Pulmonary artery endothelial cell (primary cell): ENCODE measurements at regions not wholly inside any gene's neighbourhood (a gene's known extent, or its start where the extent isn't known, plus 50 kb on each side); places are given as distances from the start of the nearest gene placed in this dataset.
"Not testable (repeated sequence)": the region's sequence is repeated elsewhere in the genome, so short reads cannot be mapped to it uniquely, and the experiment has no call there.

Experiments used
- DNase-seq: peaks from one replicate; pipeline ENCODE4 v3.0.0-alpha.2; 2011; ENCODE audit warnings: low read depth, low spot score

DNA sequence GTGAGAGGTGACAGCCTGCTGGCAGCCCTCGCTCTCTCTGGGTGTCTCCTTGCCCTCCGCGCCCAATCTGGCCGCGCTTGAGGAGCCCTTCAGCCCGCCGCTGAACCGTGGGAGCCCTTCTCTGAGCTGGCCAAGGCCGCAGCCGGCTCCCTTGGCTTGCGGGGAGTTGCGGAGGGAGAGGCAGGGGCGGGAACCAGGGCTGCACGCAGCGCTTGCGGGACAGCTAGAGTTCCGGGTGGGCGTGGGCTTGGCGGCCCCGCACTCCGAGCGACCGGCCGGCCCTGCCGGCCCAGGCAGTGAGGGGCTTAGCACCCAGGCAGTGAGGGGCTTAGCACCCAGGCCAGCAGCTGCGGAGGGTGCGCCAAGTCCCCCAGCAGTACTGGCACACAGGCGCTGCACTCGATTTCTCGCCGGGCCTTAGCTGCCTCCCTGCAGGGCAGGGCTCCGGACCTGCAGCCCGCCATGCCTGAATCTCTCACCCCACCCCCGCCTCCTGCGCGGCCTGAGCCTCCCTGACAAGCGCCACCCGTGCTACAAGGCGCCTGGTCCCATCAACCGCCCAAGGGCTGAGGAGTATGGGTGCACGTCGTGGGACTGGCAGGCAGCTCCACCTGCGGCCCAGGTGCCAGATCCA lies 1526.1 kb downstream of the FAM181B start:
- no peak for DNase-seq

DNA sequence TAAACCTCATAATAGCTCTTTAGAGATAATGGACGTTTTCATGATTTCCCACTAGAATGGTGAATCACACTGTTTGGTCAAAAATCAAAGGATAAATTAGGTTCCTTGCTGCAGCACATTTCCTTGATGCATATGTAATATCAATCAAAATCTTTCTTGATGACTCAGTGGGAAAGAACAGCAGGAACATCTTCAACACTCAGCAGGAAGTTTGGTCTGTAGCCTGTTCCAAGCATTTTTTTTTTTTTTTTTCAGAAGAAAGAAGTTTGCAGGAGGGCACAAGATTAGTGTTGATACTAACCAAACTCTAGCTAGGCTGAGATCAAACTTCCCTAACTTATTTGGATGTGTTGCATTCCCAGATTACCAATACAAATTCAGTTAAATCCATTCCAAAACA lies 1529.8 kb downstream of the FAM181B start:
- DNase-seq, result no peak

DNA sequence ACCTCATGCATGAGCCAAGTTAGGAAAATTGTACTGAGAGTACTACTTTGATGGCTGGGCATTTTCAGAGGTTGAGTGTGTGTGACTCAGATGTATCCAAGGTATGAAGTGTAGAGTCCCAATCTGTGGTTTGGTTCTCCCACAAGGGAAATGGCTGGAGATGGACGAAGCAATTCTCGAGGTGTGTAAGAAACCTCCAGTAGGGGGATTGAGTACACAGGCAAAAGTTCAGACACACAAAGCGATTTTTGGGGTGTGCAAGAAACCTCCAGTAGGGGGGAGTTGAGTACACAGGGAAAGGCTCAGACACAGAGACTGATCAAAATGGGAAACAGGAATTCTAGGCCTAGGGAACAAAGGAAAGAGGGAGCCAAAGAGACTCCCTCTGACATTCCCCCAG lies 1536.3 kb downstream of the FAM181B start:
- DNase-seq, result no peak

DNA sequence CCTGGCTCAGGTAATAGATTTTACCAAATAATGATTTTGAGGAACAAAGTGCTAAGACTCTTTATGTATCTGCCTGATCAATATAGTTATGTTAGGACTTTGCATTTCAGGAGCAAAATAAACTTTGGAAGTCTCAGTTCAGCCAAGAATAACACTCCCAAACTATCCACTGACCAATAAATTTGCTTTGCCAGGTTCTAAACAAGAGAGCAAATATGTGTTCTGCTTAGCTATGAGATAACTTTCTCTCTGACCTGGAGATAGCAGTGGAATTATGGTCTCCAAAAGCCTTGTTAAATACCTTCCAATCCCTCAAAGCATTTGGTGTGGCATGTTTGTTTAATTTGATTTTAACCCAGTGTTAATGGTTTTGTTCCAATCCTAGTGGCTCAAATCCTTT lies 1541.1 kb downstream of the FAM181B start:
- DNase-seq, result no peak

DNA sequence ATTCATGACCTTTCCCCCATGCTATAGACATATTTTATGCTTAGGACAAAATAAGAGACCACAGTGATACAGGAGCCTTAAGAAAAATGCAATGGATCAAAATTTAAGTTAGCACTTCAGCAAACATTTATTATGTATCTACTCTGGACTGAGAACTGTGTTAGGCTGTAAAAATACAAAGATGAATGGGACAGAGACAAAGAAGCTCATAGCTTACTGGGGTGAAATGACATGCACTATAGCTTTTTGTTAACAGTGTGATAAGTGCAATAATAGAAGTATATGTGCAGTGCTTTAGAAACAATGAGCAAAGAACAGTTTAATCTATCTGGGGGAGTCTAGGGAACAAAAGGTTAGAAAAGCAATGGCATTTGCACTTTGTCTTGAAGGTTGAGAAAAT lies 1543.1 kb downstream of the FAM181B start:
- no peak for DNase-seq

DNA sequence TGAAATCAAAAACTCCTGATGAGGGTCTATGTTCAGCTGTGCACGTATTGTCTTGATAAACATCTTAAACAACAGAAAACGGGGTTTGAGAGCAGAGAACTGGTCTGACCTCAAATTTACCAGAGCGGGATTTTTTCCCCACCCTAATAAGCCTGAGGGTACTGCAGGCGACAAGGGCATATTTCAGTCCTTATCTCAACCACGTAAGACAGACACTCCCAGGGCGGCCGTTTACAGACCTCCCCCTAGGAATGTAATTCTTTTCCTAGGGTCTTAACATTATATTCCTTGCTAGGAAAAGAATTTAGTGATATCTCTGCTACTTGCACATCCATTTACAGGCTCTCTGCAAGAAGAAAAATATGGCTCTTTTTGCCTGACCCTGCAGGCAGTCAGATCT lies 1546.6 kb downstream of the FAM181B start:
- DNase-seq, result not testable (repeated sequence)

DNA sequence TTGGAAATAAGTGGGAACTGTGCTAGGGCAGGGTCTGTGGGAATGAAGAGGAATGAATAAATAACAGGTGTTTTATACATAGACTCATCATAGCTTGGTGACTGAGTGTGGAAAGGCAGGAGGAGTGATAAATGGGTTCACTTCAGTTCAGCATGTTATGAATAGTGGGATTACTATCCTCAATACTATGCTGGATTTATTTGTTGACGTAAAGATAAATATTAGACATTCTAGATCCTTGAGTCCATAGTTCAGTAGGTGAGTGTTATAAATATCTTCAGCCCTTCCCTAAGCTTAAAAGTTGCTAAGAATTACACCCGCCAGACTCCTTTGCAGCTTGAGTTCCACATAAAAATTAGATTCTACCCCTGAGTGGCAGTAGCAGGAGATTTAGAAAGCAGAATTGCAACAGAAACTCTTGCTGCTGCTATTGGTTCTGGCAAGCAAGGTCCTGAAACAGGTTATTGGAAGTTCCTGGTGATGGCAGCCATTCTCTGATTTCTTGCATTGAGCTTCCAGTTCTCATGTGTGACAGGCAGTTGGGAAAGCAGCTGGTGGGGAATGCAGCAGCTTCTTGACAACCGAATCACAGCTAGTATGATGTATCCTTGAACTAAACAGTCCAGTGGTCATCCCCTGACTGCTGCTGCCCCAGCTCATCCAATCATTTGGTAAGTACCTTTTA lies 1558.9 kb downstream of the FAM181B start:
- no peak for DNase-seq

DNA sequence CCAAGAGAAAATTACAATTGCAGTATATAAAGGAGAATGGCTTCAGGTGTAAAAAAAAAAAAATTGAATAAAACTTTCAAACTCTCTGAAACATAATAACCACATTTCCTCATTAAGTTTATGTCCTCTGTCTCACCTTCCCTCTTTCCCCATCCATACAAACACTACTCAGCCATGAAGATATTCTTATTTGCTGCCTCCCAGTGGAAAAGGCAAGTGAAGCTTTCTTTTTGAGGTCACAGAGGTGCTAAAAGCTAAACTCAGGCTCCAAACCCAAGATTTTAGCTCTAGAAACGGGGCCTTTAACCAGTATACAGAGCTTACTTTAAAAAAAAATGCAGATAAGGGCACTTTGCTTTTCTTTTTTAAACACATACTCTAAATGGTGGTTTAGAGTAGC lies 1568.5 kb downstream of the FAM181B start:
- DNase-seq, result no peak

DNA sequence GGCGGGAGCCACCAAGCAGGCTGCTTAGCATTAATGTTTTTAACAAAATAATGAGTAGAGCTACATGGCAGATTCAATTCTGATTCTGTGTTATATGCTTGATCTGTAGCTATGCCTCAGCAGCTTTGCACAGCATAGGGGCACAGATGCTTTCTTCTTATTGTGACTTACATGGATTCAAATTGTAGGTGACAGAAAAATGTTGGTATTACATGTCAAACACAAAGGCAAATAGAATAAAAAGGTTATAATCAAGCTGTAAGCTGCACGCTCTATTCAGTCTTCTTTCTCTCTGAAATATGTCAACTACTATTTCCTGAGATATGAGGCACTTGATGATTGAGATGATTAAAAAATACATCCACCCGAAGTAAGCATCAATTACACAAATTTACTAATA lies 1573.8 kb downstream of the FAM181B start:
- DNase-seq, result no peak

DNA sequence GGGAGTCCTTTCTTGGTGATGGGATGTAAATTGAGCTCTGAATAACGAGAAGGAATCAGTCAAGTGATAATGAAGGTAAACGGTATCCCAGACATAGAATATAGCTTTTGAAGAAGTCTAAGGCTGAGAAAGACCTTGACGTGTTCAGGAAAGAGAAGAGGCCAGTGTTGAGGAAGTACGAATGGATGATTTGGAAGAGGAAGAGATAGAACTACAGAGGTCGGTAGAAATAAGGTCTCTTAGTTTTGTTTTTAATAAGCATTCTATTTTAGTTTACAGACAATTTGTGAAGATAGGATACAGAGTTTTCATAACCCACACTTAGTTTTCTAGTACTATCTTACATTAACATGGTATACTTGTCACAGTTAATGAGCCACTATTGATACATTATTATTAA lies 1598.1 kb downstream of the FAM181B start:
- no peak for DNase-seq

DNA sequence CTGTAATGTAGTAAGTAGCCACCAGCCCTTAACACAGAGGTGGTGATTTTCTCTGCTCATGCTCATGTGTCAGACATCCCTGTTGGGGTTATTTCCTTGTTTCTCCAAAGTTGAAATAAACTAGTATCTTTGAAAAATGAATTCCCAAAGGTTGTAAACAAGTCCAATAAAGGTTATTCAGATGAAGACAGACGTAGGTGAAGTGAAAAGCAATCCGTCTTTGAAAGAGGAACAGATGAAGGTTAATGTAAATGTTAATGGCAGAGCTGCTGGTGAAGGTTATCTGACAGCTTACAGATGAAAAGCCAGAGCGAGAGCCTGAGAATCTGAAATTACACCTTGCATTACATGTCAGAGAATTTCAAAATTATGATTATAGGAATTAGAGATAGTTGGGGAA lies 1604.0 kb downstream of the FAM181B start:
- DNase-seq, result no peak

DNA sequence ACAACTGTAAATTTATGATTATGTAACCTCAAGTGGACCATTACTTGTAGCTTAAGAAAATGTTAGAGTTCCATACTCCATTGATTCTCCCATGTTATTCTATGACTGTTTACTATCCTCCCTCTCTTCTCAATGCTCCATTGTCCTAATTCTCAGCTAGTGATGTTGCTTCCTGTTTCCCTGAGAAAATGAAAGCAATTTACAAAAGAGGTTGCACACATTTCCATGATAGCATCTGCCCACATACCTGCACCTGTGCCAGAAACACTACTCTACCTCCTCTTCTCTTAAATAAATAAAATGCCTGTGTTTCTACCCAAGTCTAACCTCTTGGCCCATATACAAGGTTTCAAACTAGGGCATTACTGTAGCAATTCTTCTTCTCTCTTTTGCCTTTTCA lies 1620.9 kb downstream of the FAM181B start:
- no peak for DNase-seq

DNA sequence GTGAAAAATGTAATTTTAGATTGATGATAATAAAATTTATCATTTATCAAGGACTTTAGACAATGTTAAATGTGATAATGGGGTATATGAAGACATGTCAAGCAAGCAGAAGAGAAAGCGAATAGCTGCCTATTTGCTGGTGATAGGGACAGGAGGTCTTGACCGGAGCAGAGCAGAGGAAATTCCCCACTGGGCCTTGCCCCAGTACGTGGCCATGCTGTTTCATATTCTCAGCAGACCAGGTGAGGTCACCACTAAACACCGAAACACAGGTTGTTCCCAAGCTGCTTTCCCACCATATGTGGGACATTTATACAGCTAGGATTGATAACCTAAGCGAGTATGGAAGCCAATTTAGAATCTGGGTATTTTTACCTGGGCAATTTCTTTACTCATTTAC lies 1629.6 kb downstream of the FAM181B start:
- no peak for DNase-seq

DNA sequence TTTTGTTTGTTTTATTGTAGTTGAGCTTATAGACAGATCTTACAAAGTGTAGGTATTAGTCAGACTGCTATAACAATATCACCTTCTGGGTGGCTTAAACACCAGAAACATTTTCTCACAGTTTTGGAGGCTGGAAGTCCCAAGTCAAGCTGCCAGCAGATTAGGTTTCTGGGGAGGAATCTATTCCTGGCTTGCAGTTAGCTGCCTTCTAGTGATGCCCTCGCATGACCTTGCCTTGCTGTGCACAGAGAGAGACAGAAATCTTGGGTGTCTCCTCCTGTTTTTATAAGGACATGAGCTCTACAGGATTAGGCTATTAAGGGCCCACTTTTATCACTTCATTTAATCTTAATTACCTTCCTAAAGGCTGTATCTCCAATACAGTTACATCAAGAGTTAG lies 1635.2 kb downstream of the FAM181B start:
- no peak for DNase-seq

DNA sequence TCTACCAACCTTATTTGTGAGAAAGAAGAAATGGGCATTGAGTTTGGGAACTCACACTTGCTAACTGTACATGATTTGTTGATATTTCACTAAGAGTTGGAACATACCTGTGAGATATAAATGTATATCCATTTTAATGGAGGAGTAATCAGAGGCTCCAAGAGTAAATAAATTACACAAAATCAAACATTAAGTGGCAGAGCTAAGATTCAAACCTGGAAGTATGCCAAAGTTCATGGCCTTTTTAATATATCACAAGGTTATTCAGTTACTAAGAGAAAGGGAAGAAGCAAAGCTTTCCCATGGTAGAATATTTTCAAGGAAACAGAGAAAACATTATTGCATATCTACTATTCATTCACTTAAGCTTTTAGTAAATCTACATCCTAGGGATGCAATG lies 1641.1 kb downstream of the FAM181B start:
- DNase-seq, result no peak

DNA sequence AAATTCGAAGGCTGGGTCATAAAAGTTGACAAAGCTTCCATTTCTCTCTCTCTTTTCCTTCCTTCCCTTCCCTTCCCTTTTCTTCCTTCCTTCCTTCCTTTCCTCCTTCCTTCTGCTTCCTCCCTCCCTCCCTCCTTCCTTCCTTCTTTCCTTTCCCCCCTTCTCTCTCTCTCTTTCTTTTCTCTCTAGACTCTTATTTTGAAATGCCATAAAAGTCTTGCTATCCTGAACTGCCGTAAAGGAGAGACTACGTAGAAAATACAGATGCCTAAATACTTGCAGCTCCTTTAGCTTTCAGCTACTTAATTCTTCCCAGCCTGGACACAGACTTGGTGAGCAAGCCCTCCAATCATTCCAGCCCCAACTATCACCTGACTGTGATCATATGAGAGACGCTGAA lies 1644.4 kb downstream of the FAM181B start:
- DNase-seq, result no peak

DNA sequence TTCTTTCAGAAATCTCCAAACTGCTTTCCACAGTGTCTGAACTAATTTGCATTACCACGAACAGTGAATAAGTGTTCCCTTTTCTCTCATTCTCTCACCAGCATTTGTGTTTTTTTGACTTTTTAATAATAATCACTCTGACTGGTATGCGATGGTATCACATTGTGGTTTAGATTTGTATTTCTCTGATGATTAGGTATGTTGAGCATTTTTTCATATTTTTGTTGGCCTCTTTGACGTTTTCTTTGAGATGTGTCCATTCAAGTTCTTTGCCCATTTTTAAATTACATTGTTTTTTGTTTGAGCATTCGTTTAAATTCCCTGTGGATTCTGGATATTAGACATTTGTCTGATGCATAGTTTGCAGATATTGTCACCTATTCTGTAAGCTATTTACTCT lies 1639.6 kb upstream of the TENM4 start:
- DNase-seq, result no peak

DNA sequence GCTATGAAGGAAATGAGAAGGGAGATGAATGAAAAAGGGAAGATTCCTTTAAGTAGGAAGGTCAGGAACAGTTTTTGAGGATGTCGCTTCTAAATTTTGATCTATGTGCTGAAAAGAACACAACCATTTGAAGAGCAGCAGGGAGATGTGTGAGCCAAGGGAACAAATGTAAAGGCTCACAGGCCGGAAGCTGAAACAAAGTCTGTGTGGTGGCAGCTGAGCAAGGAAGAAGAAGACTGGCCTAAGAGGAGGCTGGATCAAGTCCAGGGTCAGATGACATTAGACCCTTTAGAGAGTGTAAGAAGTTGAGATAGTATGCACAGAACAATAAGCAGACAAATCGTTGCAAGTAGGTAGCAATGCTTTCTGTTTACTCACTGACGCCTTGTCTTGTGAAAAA lies 1631.4 kb upstream of the TENM4 start:
- no peak for DNase-seq

DNA sequence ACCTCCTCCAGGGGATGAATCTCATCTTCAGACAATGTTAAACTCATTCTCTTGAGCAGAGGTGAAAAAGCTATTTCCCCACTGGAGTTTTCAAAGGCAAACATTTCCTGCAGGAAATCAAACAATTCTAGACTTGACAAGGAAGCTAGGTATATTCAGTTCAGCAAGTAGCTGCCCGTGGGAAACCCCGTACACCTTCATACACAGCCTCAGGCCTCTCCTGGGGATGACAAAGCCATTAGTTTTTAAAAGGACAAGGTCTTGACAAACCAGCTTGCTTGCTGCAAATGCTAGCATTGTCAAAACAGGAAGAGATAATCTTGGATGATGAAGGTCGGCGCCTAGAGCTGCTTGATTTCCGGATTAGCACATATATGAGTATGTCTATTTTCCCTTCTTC lies 1630.8 kb upstream of the TENM4 start:
- DNase-seq, result no peak

DNA sequence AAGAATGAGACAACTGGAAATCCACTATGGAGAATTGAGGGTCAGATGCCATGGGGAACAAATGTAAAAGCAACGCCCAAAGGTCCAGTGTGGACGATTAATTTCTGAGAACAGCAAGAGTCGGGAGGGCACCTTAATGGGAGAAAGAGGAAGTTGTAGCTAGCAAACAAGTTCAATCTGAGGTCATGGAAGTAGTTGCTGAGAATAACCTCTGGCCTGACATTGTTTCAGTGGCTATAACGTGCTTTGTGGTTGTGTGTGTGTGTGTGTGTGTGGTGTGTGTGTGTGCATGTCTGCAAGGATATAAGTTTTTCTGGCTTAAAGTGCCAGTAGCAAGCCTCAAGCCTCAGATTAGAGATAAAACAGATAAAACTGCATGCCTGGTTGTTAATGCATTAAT lies 1630.1 kb upstream of the TENM4 start:
- DNase-seq, result no peak

DNA sequence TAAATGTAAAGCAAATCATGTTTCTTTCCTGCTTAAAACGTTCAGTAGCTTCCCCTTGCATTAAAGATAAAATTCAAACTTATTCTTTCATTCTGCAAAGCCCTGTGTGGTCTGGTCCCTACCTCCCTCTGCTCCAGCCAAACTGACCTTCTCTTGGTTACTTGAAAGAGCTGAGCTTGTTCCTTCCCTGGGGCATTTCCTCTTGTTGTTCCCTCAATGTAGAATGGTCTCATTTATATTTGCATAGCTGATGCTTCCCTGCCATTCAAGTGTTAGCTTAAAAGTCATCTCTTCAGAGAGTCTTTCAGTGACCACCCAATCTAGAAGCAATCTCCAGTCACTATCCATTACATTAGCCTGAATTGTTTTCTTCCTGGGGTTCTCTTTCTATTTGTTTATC lies 1618.5 kb upstream of the TENM4 start:
- DNase-seq, result no peak

DNA sequence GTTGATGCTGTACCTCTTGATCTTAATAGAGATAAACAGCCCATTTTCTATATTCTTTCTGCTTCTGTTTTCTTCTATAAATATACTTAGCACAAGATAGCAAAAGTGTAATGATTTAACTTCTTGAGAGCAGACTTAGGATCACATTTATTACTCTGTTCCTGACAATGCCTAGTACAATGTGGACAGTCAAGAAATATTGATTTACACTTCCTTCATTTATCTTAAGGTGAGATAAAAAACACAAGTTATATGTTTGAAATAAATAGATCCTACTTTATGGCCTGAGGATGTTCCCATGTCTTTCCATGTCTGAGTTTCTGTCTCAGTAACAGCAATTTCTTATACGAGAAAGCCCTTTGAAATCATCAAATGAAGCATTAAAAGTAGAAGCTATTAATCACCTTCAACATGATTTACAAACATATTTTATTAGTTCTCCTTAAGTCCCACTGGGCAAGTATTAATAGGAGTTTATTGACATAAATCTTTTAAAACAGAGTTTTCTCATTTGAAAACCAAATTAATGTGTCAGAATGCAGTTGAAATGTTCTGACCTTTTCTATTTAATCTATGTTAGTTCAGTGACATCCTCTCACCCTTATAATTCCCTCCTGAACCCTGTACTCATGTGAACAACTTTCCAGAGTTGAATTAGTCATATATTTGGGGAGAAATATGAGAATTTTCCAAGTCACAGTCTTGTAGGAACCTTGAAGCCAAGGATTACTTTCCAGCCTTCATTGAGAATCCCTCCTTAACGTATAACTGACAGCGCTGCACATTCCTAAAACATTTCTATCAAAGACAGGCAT lies 1611.7 kb upstream of the TENM4 start:
- no peak for DNase-seq
